SK-N-SH treated with all-trans-retinoic acid at 6 μM for 48 hours (cell line): ENCODE measurements at regions not wholly inside any gene's neighbourhood (a gene's known extent, or its start where the extent isn't known, plus 50 kb on each side); places are given as distances from the start of the nearest gene placed in this dataset.

Experiments used
- ARNTL ChIP-seq: fragments of 450-650 bp; formaldehyde crosslinking; IDR thresholded peaks from 2 replicates; pipeline ENCODE4 v1.5.0; 2020; ENCODE audit warnings: low read depth, mild to moderate bottlenecking, moderate library complexity, borderline replicate concordance
- ESRRG ChIP-seq: fragments of 250-450 bp; sonication (Bioruptor Pico); IDR thresholded peaks from 2 replicates; pipeline ENCODE4 v1.6.1; 2021; ENCODE audit warnings: mild to moderate bottlenecking
- ISL1 ChIP-seq: fragments of 250-450 bp; sonication (Bioruptor Pico); IDR thresholded peaks from 2 replicates; pipeline ENCODE4 v2.1.2; 2022; ENCODE audit warnings: mild to moderate bottlenecking, moderate library complexity
- RARB ChIP-seq: fragments of 250-450 bp; sonication (Bioruptor Pico); IDR thresholded peaks from 2 replicates; pipeline ENCODE4 v1.8.0; 2021; ENCODE audit warnings: mild to moderate bottlenecking, moderate library complexity
- TOX ChIP-seq: fragments of 250-450 bp; sonication (Bioruptor Pico); IDR thresholded peaks from 2 replicates; pipeline ENCODE4 v1.8.0; 2021; ENCODE audit warnings: mild to moderate bottlenecking, moderate library complexity, borderline replicate concordance
- ZFP3 ChIP-seq: fragments of 250-450 bp; sonication (Bioruptor Pico); IDR thresholded peaks from 2 replicates; pipeline ENCODE4 v1.5.0; 2020; ENCODE audit warnings: mild to moderate bottlenecking, moderate library complexity
- ZFP30 ChIP-seq: fragments of 450-650 bp; formaldehyde crosslinking; IDR thresholded peaks from 2 replicates; pipeline ENCODE4 v1.5.0; 2022; ENCODE audit warnings: mild to moderate bottlenecking, moderate library complexity
- ZNF70 ChIP-seq: fragments of 450-650 bp; formaldehyde crosslinking; IDR thresholded peaks from 2 replicates; pipeline ENCODE4 v1.5.0; 2020; ENCODE audit warnings: mild to moderate bottlenecking, moderate library complexity
- TF ChIP-seq, protein P1 (sequence below): fragments of 250-450 bp; sonication (Bioruptor Pico); IDR thresholded peaks from 2 replicates; pipeline ENCODE4 v1.5.1; 2021; ENCODE audit warnings: mild to moderate bottlenecking, moderate library complexity
- TF ChIP-seq, protein P2 (sequence below): fragments of 250-450 bp; sonication (Bioruptor Pico); IDR thresholded peaks from 2 replicates; pipeline ENCODE4 v1.8.0; 2020; ENCODE audit warnings: mild to moderate bottlenecking, moderate library complexity, borderline replicate concordance
- TF ChIP-seq, protein P3 (sequence below): fragments of 250-450 bp; sonication (Bioruptor Pico); IDR thresholded peaks from 2 replicates; pipeline ENCODE4 v1.5.0; 2020; ENCODE audit warnings: mild to moderate bottlenecking, moderate library complexity

DNA sequence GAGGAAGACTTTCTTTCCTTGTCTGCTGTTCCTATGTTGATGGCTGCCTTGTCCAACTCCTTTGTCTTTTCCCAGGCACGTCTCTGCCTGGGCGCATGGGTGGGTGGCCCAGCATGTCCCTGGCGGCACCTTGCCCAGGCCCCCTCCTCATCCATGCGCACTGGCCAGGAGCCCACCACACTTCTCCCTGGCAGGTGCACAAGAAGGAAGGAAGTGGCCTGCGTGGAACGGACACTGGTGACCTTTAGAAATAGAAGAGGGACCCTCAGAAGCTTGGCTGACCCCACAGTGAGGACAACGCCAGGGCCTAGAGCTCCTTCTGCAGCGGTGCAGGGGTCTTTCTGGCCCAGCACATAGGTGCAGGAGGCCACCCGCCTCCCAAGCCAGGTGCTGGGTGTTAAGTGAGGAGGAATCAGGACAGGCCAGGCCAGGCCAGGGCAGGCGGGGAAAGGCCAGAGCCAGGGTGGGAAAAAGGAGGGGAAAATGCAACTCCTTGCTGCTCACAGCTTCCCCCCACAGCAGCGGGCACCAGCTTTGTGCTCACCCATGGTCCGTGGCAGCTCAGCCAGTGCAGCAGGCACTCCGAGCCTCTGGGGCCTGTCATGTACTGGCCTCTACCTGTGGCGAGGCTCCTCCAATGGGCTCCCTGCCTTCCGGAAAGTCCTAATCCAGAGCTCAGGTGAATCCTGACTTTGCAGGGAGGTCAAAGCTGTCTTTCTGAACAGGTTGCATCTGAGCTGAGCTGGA is 104.0 kb downstream of the SOX1 start:
- no peak for TF ChIP-seq RARB (CRISPR knock-in tag)
- TF ChIP-seq, protein P1, sequence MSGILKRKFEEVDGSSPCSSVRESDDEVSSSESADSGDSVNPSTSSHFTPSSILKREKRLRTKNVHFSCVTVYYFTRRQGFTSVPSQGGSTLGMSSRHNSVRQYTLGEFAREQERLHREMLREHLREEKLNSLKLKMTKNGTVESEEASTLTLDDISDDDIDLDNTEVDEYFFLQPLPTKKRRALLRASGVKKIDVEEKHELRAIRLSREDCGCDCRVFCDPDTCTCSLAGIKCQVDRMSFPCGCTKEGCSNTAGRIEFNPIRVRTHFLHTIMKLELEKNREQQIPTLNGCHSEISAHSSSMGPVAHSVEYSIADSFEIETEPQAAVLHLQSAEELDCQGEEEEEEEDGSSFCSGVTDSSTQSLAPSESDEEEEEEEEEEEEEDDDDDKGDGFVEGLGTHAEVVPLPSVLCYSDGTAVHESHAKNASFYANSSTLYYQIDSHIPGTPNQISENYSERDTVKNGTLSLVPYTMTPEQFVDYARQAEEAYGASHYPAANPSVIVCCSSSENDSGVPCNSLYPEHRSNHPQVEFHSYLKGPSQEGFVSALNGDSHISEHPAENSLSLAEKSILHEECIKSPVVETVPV = no peak
- no peak for TF ChIP-seq ESRRG (CRISPR knock-in tag)
- no peak for TF ChIP-seq ARNTL (CRISPR knock-in tag)
- no peak for TF ChIP-seq ZFP30 (CRISPR knock-in tag)
- TF ChIP-seq ISL1 (CRISPR knock-in tag) = no peak
- TF ChIP-seq, protein P2, sequence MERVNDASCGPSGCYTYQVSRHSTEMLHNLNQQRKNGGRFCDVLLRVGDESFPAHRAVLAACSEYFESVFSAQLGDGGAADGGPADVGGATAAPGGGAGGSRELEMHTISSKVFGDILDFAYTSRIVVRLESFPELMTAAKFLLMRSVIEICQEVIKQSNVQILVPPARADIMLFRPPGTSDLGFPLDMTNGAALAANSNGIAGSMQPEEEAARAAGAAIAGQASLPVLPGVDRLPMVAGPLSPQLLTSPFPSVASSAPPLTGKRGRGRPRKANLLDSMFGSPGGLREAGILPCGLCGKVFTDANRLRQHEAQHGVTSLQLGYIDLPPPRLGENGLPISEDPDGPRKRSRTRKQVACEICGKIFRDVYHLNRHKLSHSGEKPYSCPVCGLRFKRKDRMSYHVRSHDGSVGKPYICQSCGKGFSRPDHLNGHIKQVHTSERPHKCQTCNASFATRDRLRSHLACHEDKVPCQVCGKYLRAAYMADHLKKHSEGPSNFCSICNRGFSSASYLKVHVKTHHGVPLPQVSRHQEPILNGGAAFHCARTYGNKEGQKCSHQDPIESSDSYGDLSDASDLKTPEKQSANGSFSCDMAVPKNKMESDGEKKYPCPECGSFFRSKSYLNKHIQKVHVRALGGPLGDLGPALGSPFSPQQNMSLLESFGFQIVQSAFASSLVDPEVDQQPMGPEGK = no peak
- no peak for TF ChIP-seq ZNF70 (CRISPR knock-in tag)
- TF ChIP-seq, protein P3, sequence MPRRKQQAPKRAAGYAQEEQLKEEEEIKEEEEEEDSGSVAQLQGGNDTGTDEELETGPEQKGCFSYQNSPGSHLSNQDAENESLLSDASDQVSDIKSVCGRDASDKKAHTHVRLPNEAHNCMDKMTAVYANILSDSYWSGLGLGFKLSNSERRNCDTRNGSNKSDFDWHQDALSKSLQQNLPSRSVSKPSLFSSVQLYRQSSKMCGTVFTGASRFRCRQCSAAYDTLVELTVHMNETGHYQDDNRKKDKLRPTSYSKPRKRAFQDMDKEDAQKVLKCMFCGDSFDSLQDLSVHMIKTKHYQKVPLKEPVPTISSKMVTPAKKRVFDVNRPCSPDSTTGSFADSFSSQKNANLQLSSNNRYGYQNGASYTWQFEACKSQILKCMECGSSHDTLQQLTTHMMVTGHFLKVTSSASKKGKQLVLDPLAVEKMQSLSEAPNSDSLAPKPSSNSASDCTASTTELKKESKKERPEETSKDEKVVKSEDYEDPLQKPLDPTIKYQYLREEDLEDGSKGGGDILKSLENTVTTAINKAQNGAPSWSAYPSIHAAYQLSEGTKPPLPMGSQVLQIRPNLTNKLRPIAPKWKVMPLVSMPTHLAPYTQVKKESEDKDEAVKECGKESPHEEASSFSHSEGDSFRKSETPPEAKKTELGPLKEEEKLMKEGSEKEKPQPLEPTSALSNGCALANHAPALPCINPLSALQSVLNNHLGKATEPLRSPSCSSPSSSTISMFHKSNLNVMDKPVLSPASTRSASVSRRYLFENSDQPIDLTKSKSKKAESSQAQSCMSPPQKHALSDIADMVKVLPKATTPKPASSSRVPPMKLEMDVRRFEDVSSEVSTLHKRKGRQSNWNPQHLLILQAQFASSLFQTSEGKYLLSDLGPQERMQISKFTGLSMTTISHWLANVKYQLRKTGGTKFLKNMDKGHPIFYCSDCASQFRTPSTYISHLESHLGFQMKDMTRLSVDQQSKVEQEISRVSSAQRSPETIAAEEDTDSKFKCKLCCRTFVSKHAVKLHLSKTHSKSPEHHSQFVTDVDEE (CRISPR knock-in tag) = no peak
- TF ChIP-seq TOX (CRISPR knock-in tag) = no peak
- TF ChIP-seq ZFP3 (CRISPR knock-in tag) = no peak
